ENCODE measurements at regions not wholly inside any gene's neighbourhood (a gene's known extent, or its start where the extent isn't known, plus 50 kb on each side); places are given as distances from the start of the nearest gene placed in this dataset.

DNA sequence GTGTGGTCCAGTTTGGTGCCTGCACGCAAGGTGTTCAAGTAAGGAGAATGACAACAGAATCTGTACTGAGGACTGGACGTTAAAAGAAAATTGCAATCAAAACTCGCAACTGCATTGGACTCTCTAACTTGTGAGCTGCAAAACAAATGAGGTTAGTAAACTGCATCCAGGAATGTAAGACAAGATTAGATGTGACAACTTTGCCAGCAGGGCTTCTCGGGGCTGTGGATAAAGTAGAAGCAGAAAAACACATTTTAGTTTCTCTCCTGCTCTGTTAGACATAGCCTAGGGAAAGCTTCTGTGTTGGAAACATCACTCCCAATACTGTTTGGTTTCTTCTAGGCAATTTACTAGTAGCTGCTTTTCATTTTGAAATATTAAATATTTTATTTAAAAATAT, 338.2 kb upstream of the NAV3 start:
- TF ChIP-seq, protein P1, sequence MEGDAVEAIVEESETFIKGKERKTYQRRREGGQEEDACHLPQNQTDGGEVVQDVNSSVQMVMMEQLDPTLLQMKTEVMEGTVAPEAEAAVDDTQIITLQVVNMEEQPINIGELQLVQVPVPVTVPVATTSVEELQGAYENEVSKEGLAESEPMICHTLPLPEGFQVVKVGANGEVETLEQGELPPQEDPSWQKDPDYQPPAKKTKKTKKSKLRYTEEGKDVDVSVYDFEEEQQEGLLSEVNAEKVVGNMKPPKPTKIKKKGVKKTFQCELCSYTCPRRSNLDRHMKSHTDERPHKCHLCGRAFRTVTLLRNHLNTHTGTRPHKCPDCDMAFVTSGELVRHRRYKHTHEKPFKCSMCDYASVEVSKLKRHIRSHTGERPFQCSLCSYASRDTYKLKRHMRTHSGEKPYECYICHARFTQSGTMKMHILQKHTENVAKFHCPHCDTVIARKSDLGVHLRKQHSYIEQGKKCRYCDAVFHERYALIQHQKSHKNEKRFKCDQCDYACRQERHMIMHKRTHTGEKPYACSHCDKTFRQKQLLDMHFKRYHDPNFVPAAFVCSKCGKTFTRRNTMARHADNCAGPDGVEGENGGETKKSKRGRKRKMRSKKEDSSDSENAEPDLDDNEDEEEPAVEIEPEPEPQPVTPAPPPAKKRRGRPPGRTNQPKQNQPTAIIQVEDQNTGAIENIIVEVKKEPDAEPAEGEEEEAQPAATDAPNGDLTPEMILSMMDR (IDR thresholded peaks at IDR 0.05), result no peak
- TF ChIP-seq EZH2 (IDR thresholded peaks at IDR 0.05), result no peak

Data from neural progenitor cell (in vitro differentiated cells).